HG03460 (cell line): ENCODE measurements at regions not wholly inside any gene's neighbourhood (a gene's known extent, or its start where the extent isn't known, plus 50 kb on each side); places are given as distances from the start of the nearest gene placed in this dataset.

Experiments
- ATAC-seq: cut with Tn5 transposase; IDR thresholded peaks from one replicate; pipeline ENCODE4 v1.9.1; 2021; ENCODE audit not compliant: unreplicated experiment

- ATAC-seq, result no peak
These were observed 226.7 kb downstream of the TLE4 start for GRCh38 chr9:79798450-79798849.

DNA sequence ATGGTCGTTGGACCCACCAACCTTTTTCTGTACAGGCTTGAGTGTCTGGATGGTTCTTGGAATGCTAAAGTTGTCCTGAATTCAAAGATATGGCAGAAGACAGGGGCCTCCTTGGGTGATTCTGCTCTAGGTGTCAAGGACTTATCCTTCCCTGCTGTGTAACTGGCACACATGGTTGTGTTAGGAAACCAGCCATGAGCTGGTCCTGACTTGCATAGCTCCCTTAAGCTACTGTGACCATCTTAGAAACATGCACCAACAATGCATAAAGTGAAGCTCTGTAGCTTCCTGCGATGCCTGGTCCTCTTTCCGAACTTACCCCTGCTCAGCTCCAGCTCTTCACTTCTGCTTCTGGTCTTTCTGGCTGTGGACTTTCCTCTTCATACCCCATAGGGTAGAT, 224.6 kb downstream of the TLE4 start:
- no peak for ATAC-seq

GRCh38 chr9:79788662-79789061, 216.9 kb downstream of the TLE4 start:
- no peak for ATAC-seq

DNA sequence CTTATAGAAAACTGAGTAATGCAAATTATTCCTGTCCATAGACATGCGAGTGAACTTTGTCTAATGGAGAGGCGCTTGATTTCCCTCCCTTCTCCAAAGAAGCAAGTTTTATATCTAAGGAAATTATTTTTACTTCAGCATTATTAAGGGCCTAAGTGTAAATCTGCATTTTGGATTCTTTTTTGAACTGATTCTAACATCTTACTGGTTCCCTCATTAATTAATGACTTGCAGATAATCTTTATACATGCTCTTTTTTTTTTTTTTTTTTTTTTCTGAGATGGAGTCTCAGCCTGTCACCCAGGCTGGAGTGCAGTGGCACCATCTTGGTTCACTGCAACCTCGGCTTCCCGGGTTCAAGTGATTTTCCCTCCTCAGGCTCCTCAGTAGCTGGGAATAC, 209.5 kb downstream of the TLE4 start:
- ATAC-seq, result no peak

- no peak for ATAC-seq
These were observed 208.8 kb downstream of the TLE4 start for GRCh38 chr9:79780559-79780958.

- ATAC-seq, result no peak
These were observed 208.1 kb downstream of the TLE4 start for GRCh38 chr9:79779901-79780300.

- ATAC-seq, result no peak
These were observed 206.8 kb downstream of the TLE4 start for GRCh38 chr9:79778581-79778980.

GRCh38 chr9:79776581-79776980, 204.8 kb downstream of the TLE4 start:
- no peak for ATAC-seq
